ENCODE measurements at regions not wholly inside any gene's neighbourhood (a gene's known extent, or its start where the extent isn't known, plus 50 kb on each side); places are given as distances from the start of the nearest gene placed in this dataset.

- TF ChIP-seq YY1 (IDR thresholded peaks at IDR 0.05; ENCODE audit: low read depth) (no peak), CEBPB (IDR thresholded peaks at IDR 0.05) (no peak), CREB1 (IDR thresholded peaks at IDR 0.05; ENCODE audit: low read depth) (no peak), NFIC (IDR thresholded peaks at IDR 0.05) (no peak), EGR1 (IDR thresholded peaks at IDR 0.05) (no peak), TCF12 (IDR thresholded peaks at IDR 0.05; ENCODE audit: low read depth) (no peak), ZBTB7A (IDR thresholded peaks at IDR 0.05; ENCODE audit: low read depth) (no peak), USF1 (IDR thresholded peaks at IDR 0.05) (no peak), RAD21 (IDR thresholded peaks at IDR 0.05; ENCODE audit: low read depth) (no peak), MAX (IDR thresholded peaks at IDR 0.05) (no peak), FOXM1 (IDR thresholded peaks at IDR 0.05; ENCODE audit: borderline replicate concordance, low read depth) (no peak), TAF1 (IDR thresholded peaks at IDR 0.05; ENCODE audit: low read depth) (no peak), REST (IDR thresholded peaks at IDR 0.05; ENCODE audit: low read depth) (no peak), TEAD4 (IDR thresholded peaks at IDR 0.05) (no peak), EP300 (IDR thresholded peaks at IDR 0.05; ENCODE audit: borderline replicate concordance) (no peak)
Measured at GRCh38 chr5:92208265-92208664, 825.1 kb upstream of the ARRDC3 start.

- TF ChIP-seq MAX (IDR thresholded peaks at IDR 0.05) (no peak), FOXM1 (IDR thresholded peaks at IDR 0.05; ENCODE audit: borderline replicate concordance, low read depth) (no peak), NFIC (IDR thresholded peaks at IDR 0.05) (no peak), CEBPB (IDR thresholded peaks at IDR 0.05) (no peak), RAD21 (IDR thresholded peaks at IDR 0.05; ENCODE audit: low read depth) (no peak), TAF1 (IDR thresholded peaks at IDR 0.05; ENCODE audit: low read depth) (no peak), TEAD4 (IDR thresholded peaks at IDR 0.05) (no peak)
Measured at GRCh38 chr5:92207151-92207550, 824.0 kb upstream of the ARRDC3 start.

GRCh38 chr5:92206681-92207080 is 823.6 kb upstream of the ARRDC3 start:
- no peak for TF ChIP-seq CEBPB (IDR thresholded peaks at IDR 0.05)
- TF ChIP-seq ZBTB7A (IDR thresholded peaks at IDR 0.05; ENCODE audit: low read depth) = no peak
- TF ChIP-seq REST (IDR thresholded peaks at IDR 0.05; ENCODE audit: low read depth) = no peak
- no peak for TF ChIP-seq TEAD4 (IDR thresholded peaks at IDR 0.05)
- TF ChIP-seq MAX (IDR thresholded peaks at IDR 0.05) = no peak
- no peak for TF ChIP-seq YY1 (IDR thresholded peaks at IDR 0.05; ENCODE audit: low read depth)
- no peak for TF ChIP-seq FOXM1 (IDR thresholded peaks at IDR 0.05; ENCODE audit: borderline replicate concordance, low read depth)
- no peak for TF ChIP-seq CREB1 (IDR thresholded peaks at IDR 0.05; ENCODE audit: low read depth)
- TF ChIP-seq USF1 (IDR thresholded peaks at IDR 0.05) = no peak
- no peak for TF ChIP-seq TCF12 (IDR thresholded peaks at IDR 0.05; ENCODE audit: low read depth)

- TF ChIP-seq YY1 (IDR thresholded peaks at IDR 0.05; ENCODE audit: low read depth) = no peak
- TF ChIP-seq NFIC (IDR thresholded peaks at IDR 0.05) = no peak
- TF ChIP-seq EP300 (IDR thresholded peaks at IDR 0.05; ENCODE audit: borderline replicate concordance) = no peak
- no peak for TF ChIP-seq RAD21 (IDR thresholded peaks at IDR 0.05; ENCODE audit: low read depth)
- no peak for TF ChIP-seq EGR1 (IDR thresholded peaks at IDR 0.05)
- TF ChIP-seq TAF1 (IDR thresholded peaks at IDR 0.05; ENCODE audit: low read depth) = no peak
- TF ChIP-seq CEBPB (IDR thresholded peaks at IDR 0.05) = no peak
- TF ChIP-seq MAX (IDR thresholded peaks at IDR 0.05) = no peak
- TF ChIP-seq TEAD4 (IDR thresholded peaks at IDR 0.05) = no peak
- TF ChIP-seq TCF12 (IDR thresholded peaks at IDR 0.05; ENCODE audit: low read depth) = no peak
- no peak for TF ChIP-seq USF1 (IDR thresholded peaks at IDR 0.05)
- TF ChIP-seq CREB1 (IDR thresholded peaks at IDR 0.05; ENCODE audit: low read depth) = no peak
Measured at GRCh38 chr5:92181656-92182055, 798.5 kb upstream of the ARRDC3 start.

GRCh38 chr5:92180391-92180790 is 797.3 kb upstream of the ARRDC3 start:
- TF ChIP-seq ZBTB7A (IDR thresholded peaks at IDR 0.05; ENCODE audit: low read depth) = no peak
- no peak for TF ChIP-seq YY1 (IDR thresholded peaks at IDR 0.05; ENCODE audit: low read depth)
- TF ChIP-seq REST (IDR thresholded peaks at IDR 0.05; ENCODE audit: low read depth) = no peak
